K562 (cell line): ENCODE measurements at regions not wholly inside any gene's neighbourhood (a gene's known extent, or its start where the extent isn't known, plus 50 kb on each side); places are given as distances from the start of the nearest gene placed in this dataset.

Experiments
- ATAC-seq: fragments of 200-7000 bp; cut with Tn5 transposase; 3 replicates; pipeline ENCODE4 v1.9.1; 2020; ENCODE audit warnings: moderate library complexity
- BruUV-seq: library from RNA; stranded (reverse); fragments of 400-500 nt; replicated peaks from 2 replicates; lab custom pipeline; 2021; lab: Mats Ljungman, UMichigan
- CTCF ChIA-PET: fragments of 300-600 bp; formaldehyde crosslinking; extraction: SDS; loops from one replicate; lab custom pipeline; 2021; ENCODE audit warnings: low intra/inter-chr PET ratio; lab: Yijun Ruan, JAX
- POLR2A ChIA-PET: fragments of 300-600, 350-650 bp; sonication (Branson Sonifier 250); formaldehyde crosslinking; extraction: SDS; loops from one replicate; lab custom pipeline; 2021; ENCODE audit warnings: antibody characterized with exemption, inconsistent platforms; lab: Yijun Ruan, JAX
- DNase-seq, 4 experiments: peaks; one replicate each; pipeline versions ENCODE4 v3.0.0 to v3.0.0-alpha.2; 2011 to 2018; ENCODE audit warnings: low spot score in 3 of 4, mixed read lengths in 3 of 4; ENCODE audit errors: extremely low read depth in 1 of 4
- FAIRE-seq: peaks from 2 replicates; lab custom pipeline; 2011; peaks lifted over from hg19 to GRCh38; lab: Jason Lieb, UNC
- H2AFZ ChIP-seq: 2 replicates; pipeline ENCODE4 v1.6.0; 2011; ENCODE audit warnings: low read depth, low read length, control low read depth, inconsistent platforms
- H3K27ac ChIP-seq: fragments of 200-600 bp; 3 replicates; pipeline ENCODE4 v1.8.0; 2011; ENCODE audit warnings: low read depth, mild to moderate bottlenecking, control low read depth, inconsistent platforms, low read length, moderate library complexity, mixed read lengths; ENCODE audit errors: extremely low read depth
- H3K27me3 ChIP-seq, 2 experiments: fragments of 300-600 bp in 1 of 2; 2 replicates in 1 of 2; 3 replicates in 1 of 2; pipeline versions ENCODE4 v1.6.0 to v1.8.0; 2011; ENCODE audit warnings: inconsistent platforms in 2 of 2, low read length in 2 of 2, mild to moderate bottlenecking in 1 of 2, mixed read lengths in 1 of 2, moderate library complexity in 1 of 2; ENCODE audit not compliant: control insufficient read depth in 2 of 2, insufficient read depth in 2 of 2
- H3K36me3 ChIP-seq: fragments of 300-600 bp; 3 replicates; pipeline ENCODE4 v1.8.0; 2011; ENCODE audit warnings: mild to moderate bottlenecking, low read length, inconsistent platforms; ENCODE audit not compliant: control insufficient read depth, insufficient read depth
- H3K4me1 ChIP-seq, 2 experiments: fragments of 200-600 bp in 1 of 2; replicated peaks in 1 of 2; 2 replicates in 1 of 2; 3 replicates in 1 of 2; pipeline versions ENCODE4 v1.5.1 to v1.8.0; 2011; ENCODE audit warnings: inconsistent platforms in 2 of 2, low read length in 2 of 2, mild to moderate bottlenecking in 1 of 2, mixed read lengths in 1 of 2, moderate library complexity in 1 of 2; ENCODE audit not compliant: control insufficient read depth in 2 of 2, insufficient read depth in 2 of 2
- H3K4me2 ChIP-seq: 2 replicates; pipeline ENCODE4 v1.6.1; 2011; ENCODE audit warnings: low read length, control low read depth, inconsistent platforms, mixed read lengths; ENCODE audit not compliant: insufficient read depth
- H3K4me3 ChIP-seq: fragments of 200-600 bp; sonication (generic), shearing (Covaris generic); 2 replicates; pipeline ENCODE4 v1.5.1; 2016; ENCODE audit warnings: control low read depth, inconsistent platforms
- H3K79me2 ChIP-seq: fragments of 200-600 bp; 3 replicates; pipeline ENCODE4 v1.8.0; 2011; ENCODE audit warnings: low read length, inconsistent platforms; ENCODE audit not compliant: control insufficient read depth, insufficient read depth
- H3K9ac ChIP-seq, 2 experiments: 2 replicates each; pipeline versions ENCODE4 v1.6.0 to v1.6.1; 2011; ENCODE audit warnings: low read depth in 2 of 2, low read length in 2 of 2, control low read depth in 1 of 2, inconsistent platforms in 1 of 2, mild to moderate bottlenecking in 1 of 2, mixed read lengths in 1 of 2; ENCODE audit not compliant: insufficient read depth in 1 of 2
- H3K9me1 ChIP-seq: one replicate; pipeline ENCODE4 v1.6.0; 2011; ENCODE audit warnings: inconsistent platforms, mild to moderate bottlenecking, low read length, moderate library complexity; ENCODE audit not compliant: control insufficient read depth, insufficient read depth
- H3K9me3 ChIP-seq: replicated peaks from 2 replicates; pipeline ENCODE4 v1.5.1; 2011; ENCODE audit warnings: low read depth, low read length, inconsistent platforms; ENCODE audit not compliant: control insufficient read depth, insufficient read depth
- H4K20me1 ChIP-seq: replicated peaks from 2 replicates; pipeline ENCODE4 v1.6.1; 2011; ENCODE audit warnings: low read length, inconsistent platforms, mixed read lengths; ENCODE audit not compliant: control insufficient read depth, insufficient read depth
- BACH1 ChIP-seq: fragments of 200-800 bp; sonication (Bioruptor generic); IDR thresholded peaks from 2 replicates; pipeline ENCODE4 v1.6.1; 2016; ENCODE audit warnings: missing genetic modification characterization, missing compliant biosample characterization
- CGGBP1 ChIP-seq: fragments of 250-450 bp; sonication (Bioruptor Pico); IDR thresholded peaks from 2 replicates; pipeline ENCODE4 v1.9.0; 2021; ENCODE audit warnings: mild to moderate bottlenecking
- CHCHD3 ChIP-seq: fragments of 250-450 bp; sonication (Bioruptor Pico); IDR thresholded peaks from 2 replicates; pipeline ENCODE4 v2.1.2; 2022; ENCODE audit warnings: mild to moderate bottlenecking
- ELF2 ChIP-seq: fragments of 250-450 bp; sonication (Bioruptor Pico); IDR thresholded peaks from 2 replicates; pipeline ENCODE4 v1.5.0; 2021; ENCODE audit warnings: mild to moderate bottlenecking
- GTF2F1 ChIP-seq: IDR thresholded peaks from 2 replicates; pipeline ENCODE4 v1.6.1; 2011; ENCODE audit warnings: low read depth, low read length, improper control_type of control experiment
- NR4A1 ChIP-seq, 2 experiments: fragments of 250-450 bp in 1 of 2; fragments of 450-650 bp in 1 of 2; sonication (Bioruptor Pico) in 1 of 2; IDR thresholded peaks; 2 replicates each; pipeline versions ENCODE4 v1.4.0 to v1.6.1; 2016 to 2020; ENCODE audit warnings: mild to moderate bottlenecking in 2 of 2, missing compliant biosample characterization in 1 of 2, missing genetic modification characterization in 1 of 2, moderate library complexity in 1 of 2
- YBX1 ChIP-seq: fragments of 450-650 bp; IDR thresholded peaks from 2 replicates; pipeline ENCODE4 v1.7.1; 2016; ENCODE audit warnings: mild to moderate bottlenecking
- ZBTB1 ChIP-seq: sonication (generic); formaldehyde crosslinking; IDR thresholded peaks from 2 replicates; pipeline ENCODE4 v1.8.1; 2023; ENCODE audit warnings: missing genetic modification reagents, low read depth, mild to moderate bottlenecking, borderline replicate concordance
- ZNF274 ChIP-seq: IDR thresholded peaks from 2 replicates; pipeline ENCODE4 v1.6.1; 2011; ENCODE audit warnings: low read depth, mild to moderate bottlenecking, low read length, moderate library complexity, borderline replicate concordance
- ZNF695 ChIP-seq: fragments of 450-650 bp; formaldehyde crosslinking; IDR thresholded peaks from 2 replicates; pipeline ENCODE4 v1.4.0; 2020; ENCODE audit warnings: mild to moderate bottlenecking, moderate library complexity
- WGBS: fragments of 100-300 bp; shearing (Covaris generic); methylation state at CpG from one replicate; pipeline ENCODE4 v1.1.6; 2016; ENCODE audit warnings: low coverage, mixed read lengths; ENCODE audit not compliant: insufficient coverage; ENCODE audit errors: missing lambda C conversion rate; 5-methylcytosine and 5-hydroxymethylcytosine counted together
- in situ Hi-C: fragments of 300-500 bp; cut with MboI; formaldehyde crosslinking; loops from 4 replicates; pipeline ENCODE4 v1.15.0; 2018; ENCODE audit warnings: inconsistent platforms, mixed read lengths
- intact Hi-C: fragments of 100-400 bp; cut with micrococcal nuclease; formaldehyde crosslinking; loops from 2 replicates; pipeline ENCODE4 v1.14.2; 2022

DNA sequence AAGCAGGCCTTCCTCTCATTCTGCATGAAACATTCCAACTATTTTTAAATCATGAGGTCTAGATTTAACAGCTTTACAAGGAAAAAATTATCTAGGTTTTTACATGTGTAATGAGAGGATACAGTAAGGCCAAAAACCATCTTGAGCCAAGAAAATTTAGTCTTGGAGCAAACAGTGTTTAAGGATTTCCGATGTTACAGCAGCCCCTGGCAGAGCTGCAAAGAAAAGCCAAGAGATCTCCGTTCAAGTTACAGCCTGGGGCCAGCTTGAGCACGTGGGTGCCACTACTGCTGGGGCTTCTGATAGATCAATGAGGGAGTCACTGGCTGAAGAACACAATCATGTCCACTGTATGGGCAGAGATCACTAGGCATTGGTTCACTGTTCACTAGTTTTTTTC lies 156.2 kb downstream of the EVX1 start:
- H3K27ac ChIP-seq: no peak overlapping the region
- H3K4me2 ChIP-seq: no peak overlapping the region
- WGBS: 12% methylated on average over 3 of the region's 3 CpGs
- FAIRE-seq (no peak), ATAC-seq (no peak), DNase-seq (no peak)
- ChIA-PET CTCF (no interaction called here), POLR2A (interaction anchor here (0.5 to 0.7 kb wide), 2 partner anchors 12 to 118 kb away, joined by 3 to 5 read pairs; no protein-coding TSS in a partner anchor)
- H3K9me1 ChIP-seq: no peaks in the 10 kb centered on the region
- H3K36me3 ChIP-seq: no peaks in the 10 kb centered on the region
- no peaks in the 10 kb centered on the region for H3K9me3 ChIP-seq
- H3K9ac ChIP-seq: no peak overlapping the region
- 0 out of 2 replicates have a peak, but pooled peaks cover 8% of the 10 kb centered on the region for H4K20me1 ChIP-seq
- H3K4me3 ChIP-seq: no peak overlapping the region
- no peak for TF ChIP-seq BACH1
- no peak for TF ChIP-seq CGGBP1
- TF ChIP-seq GTF2F1: no peak
- no peak for TF ChIP-seq NR4A1 (CRISPR knock-in tag; IDR thresholded peaks at IDR 0.05)
- TF ChIP-seq NR4A1 (tag; IDR thresholded peaks at IDR 0.05): no peak
- no peak for TF ChIP-seq ELF2
- no peak for TF ChIP-seq ZBTB1 (CRISPR knock-in tag)
- TF ChIP-seq CHCHD3 (CRISPR knock-in tag): no peak
- no peak for TF ChIP-seq ZNF695 (CRISPR knock-in tag)
- TF ChIP-seq ZNF274: no peak
- TF ChIP-seq YBX1: no peak
- H3K27me3 ChIP-seq: peaks cover 0 to 8% of the 10 kb centered on the region in 2 experiments; a peak in 1 of 5 replicates
- intact Hi-C loops: no loop called here
- H2AFZ ChIP-seq: no peak overlapping the region
- BruUV-seq: no TSS peak
- in situ Hi-C loops: no loop called here
- no peaks in the 10 kb centered on the region for H3K4me1 ChIP-seq
- H3K79me2 ChIP-seq: no peaks in the 10 kb centered on the region
